SK-N-SH (cell line): ENCODE measurements at regions not wholly inside any gene's neighbourhood (a gene's known extent, or its start where the extent isn't known, plus 50 kb on each side); places are given as distances from the start of the nearest gene placed in this dataset.

Experiments
- CHD2 ChIP-seq: fragments of 150-350 bp; IDR thresholded peaks from 2 replicates; pipeline ENCODE4 v1.6.1; 2018; ENCODE audit warnings: low read length; ENCODE audit not compliant: partially characterized antibody
- CTCF ChIP-seq: fragments of 200-600 bp; sonication (generic); IDR thresholded peaks from 2 replicates; pipeline ENCODE4 v1.6.1; 2017; ENCODE audit warnings: antibody characterized with exemption, mild to moderate bottlenecking, moderate library complexity
- JUND ChIP-seq: IDR thresholded peaks from 2 replicates; pipeline ENCODE4 v1.4.0; 2012
- MEF2A ChIP-seq: IDR thresholded peaks from 2 replicates; pipeline ENCODE4 v1.4.0; 2012; ENCODE audit warnings: low read depth, borderline replicate concordance
- RXRA ChIP-seq: IDR thresholded peaks from 2 replicates; pipeline ENCODE4 v1.4.0; 2012; ENCODE audit warnings: low read depth, mild to moderate bottlenecking, borderline replicate concordance
- SMC3 ChIP-seq: IDR thresholded peaks from 2 replicates; pipeline ENCODE4 v1.6.1; 2012; ENCODE audit warnings: low read depth, low read length, improper control_type of control experiment
- USF2 ChIP-seq: fragments of 150-350 bp; IDR thresholded peaks from 2 replicates; pipeline ENCODE4 v1.6.1; 2017; ENCODE audit warnings: antibody characterized with exemption, low read length, low read depth, borderline replicate concordance

- TF ChIP-seq USF2 (no peak), CTCF (no peak), JUND (no peak), SMC3 (no peak), MEF2A (no peak), CHD2 (no peak), RXRA (no peak)
These were observed 409.1 kb upstream of the SPANXN4 start for GRCh38 chrX:142616636-142617035.
